HG03159 (cell line): ENCODE measurements at regions not wholly inside any gene's neighbourhood (a gene's known extent, or its start where the extent isn't known, plus 50 kb on each side); places are given as distances from the start of the nearest gene placed in this dataset.
"Not testable (repeated sequence)": the region's sequence is repeated elsewhere in the genome, so short reads cannot be mapped to it uniquely, and the experiment has no call there.

Source experiments
- ATAC-seq: cut with Tn5 transposase; IDR thresholded peaks from one replicate; pipeline ENCODE4 v1.9.1; 2021; ENCODE audit warnings: mild to moderate bottlenecking, moderate library complexity; ENCODE audit not compliant: unreplicated experiment

DNA sequence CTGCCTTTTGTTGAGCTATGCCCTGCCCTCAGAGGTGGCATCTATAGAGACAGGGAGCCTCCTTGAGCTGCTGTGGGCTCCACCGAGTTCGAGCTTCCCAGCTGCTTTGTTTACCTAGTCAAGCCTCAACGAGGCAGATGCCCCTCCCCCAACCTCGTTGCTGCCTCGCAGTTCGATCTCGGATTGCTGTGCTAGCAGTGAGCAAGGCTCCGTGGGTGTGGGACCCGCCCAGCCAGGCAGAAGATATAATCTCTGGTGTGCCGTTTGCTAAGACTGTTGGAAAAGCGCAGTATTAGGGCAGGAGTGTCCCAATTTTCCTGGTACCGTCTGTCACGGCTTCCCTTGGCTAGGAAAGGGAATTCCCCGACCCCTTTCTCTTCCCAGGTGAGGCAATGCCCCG is 88.4 kb upstream of the CDK6 start:
- ATAC-seq = no peak

- ATAC-seq = no peak
Measured at GRCh38 chr7:92917230-92917629, 80.9 kb upstream of the CDK6 start.

DNA sequence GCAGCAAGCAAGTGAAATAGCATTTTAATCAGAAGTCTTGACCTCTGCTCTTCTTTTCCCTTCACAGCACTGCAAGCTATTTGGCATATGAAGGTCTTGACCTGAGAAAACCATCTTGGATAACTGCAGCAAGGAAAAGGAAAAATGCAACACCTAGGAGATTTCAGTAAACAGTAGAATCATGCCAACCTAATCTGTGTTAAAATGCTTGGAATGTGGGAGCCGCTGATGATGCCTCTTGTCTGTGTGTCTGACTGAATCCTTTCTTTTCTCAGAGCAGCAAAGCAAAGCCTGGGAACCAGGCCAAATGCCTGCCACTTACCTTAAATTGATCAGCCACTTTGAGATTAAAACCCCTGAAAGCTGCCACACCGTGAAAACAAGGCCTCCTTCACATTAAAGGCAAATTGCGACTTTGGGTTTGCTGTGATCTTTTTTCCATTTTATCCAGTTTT is 80.4 kb upstream of the CDK6 start:
- no peak for ATAC-seq

DNA sequence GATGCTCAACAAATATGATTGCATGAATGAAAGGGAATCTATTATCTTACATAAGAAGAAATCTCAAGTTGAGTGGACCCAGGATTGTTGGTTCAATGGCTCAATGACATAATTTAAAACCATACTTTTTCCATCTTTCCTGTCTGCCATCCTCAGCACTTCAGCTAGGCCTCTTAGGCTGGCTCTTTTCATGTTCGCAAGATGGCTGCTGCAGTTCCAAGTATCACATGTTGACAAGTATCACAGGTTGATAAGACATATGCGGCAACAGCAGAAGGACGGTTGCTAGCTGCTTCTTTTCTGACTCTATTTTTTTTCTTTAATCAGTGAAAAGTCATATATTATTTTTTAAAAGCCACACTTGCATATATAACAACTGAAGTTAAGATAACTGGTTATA is 79.0 kb upstream of the CDK6 start:
- no peak for ATAC-seq

DNA sequence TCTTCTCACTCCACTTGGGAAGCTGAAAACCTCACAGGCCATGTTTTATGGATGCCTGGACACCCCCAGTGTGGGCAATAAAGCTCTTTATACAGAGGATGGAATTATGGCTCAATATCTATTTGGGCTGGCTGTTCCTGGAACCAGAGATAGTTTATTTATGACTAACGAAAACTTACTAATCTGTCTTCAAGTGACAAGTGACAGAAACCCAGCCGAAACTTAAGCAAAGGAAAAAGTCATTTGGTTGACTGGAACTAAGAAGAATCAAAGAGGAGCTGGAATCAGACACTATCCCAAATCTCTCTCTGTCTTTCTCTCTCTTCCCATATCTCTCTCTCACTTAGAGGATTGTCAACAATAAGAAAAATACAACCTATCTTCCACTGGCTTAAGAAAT is 78.3 kb upstream of the CDK6 start:
- ATAC-seq = no peak

- no peak for ATAC-seq
Measured at GRCh38 chr7:92913849-92914248, 77.5 kb upstream of the CDK6 start.

DNA sequence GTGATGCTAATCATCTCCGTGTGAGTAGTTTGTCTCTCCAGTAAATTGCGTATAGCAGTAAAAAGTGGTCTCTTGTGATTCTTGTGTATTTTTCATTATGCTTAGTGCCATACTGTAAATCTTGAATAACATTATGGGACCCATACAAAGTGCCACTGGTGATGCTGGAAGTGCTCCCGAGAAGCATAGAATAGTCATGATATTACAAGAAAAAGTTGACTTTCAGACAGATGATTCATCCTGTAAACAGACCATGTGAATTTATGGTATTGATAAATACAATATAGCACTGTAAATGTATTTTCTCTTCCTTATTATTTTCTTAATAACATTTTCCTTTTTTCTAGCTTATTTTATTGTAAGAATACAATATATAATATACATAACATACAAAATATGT is 74.6 kb upstream of the CDK6 start:
- no peak for ATAC-seq

GRCh38 chr7:92909686-92910475 is 73.5 kb upstream of the CDK6 start:
- no peak for ATAC-seq

GRCh38 chr7:92904244-92905131 is 68.1 kb upstream of the CDK6 start:
- ATAC-seq = peak; percentile 99

GRCh38 chr7:92898798-92899197 is 62.4 kb upstream of the CDK6 start:
- ATAC-seq = no peak

- ATAC-seq = not testable (repeated sequence)
Measured at GRCh38 chr7:92894857-92895256, 58.5 kb upstream of the CDK6 start.

DNA sequence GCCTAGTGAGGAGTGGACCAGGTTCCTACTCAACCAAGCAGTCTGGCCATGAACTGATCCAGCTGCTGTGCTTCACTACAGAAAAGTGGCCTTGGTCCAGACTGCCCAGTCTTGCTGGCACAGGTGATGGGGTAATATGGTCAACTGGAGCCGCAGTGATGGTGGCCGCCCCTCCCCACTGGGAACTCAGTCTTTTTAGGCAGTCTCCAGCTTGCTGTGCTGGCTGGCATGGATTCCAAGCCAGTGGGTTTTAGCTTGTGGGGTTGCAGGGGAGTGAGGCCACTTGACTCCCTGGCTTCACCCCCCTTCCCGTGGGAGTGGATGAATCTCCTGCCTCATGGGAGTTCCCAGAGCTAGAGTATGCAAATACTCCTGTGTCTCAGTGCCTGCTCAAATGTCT is 52.7 kb upstream of the CDK6 start:
- ATAC-seq = no peak
